ENCODE measurements at regions not wholly inside any gene's neighbourhood (a gene's known extent, or its start where the extent isn't known, plus 50 kb on each side); places are given as distances from the start of the nearest gene placed in this dataset.

DNA sequence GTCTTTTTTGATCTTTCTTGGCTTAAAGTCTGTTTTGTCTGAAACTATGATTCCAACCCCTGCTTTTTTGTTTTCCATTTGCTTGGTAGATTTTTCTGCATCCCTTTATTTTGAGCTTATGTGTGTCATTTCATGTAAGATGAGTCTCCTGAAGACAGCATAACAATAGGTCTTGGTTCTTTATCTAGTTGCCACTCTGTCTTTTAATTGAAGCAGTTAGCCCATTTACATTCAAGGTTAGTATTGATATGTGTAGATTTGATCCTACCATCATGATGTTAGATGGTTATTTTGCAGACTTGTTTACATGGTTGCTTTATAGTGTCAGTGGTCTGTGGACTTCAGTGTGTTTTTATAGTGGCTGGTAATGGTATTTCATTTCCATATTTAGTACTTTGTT is 1678.9 kb downstream of the PCDH9 start:
- TF ChIP-seq EP300 (IDR thresholded peaks at IDR 0.05) (no peak), POLR2A (IDR thresholded peaks at IDR 0.05) (no peak)
- TF ChIP-seq, protein P1, sequence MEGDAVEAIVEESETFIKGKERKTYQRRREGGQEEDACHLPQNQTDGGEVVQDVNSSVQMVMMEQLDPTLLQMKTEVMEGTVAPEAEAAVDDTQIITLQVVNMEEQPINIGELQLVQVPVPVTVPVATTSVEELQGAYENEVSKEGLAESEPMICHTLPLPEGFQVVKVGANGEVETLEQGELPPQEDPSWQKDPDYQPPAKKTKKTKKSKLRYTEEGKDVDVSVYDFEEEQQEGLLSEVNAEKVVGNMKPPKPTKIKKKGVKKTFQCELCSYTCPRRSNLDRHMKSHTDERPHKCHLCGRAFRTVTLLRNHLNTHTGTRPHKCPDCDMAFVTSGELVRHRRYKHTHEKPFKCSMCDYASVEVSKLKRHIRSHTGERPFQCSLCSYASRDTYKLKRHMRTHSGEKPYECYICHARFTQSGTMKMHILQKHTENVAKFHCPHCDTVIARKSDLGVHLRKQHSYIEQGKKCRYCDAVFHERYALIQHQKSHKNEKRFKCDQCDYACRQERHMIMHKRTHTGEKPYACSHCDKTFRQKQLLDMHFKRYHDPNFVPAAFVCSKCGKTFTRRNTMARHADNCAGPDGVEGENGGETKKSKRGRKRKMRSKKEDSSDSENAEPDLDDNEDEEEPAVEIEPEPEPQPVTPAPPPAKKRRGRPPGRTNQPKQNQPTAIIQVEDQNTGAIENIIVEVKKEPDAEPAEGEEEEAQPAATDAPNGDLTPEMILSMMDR (IDR thresholded peaks at IDR 0.05) = no peak

All from ovary (tissue), 3 donors.